HepG2 (cell line): ENCODE measurements at regions not wholly inside any gene's neighbourhood (a gene's known extent, or its start where the extent isn't known, plus 50 kb on each side); places are given as distances from the start of the nearest gene placed in this dataset.

Experiments used
- ATAC-seq: fragments of 200-7000 bp; cut with Tn5 transposase; 3 replicates; pipeline ENCODE4 v1.9.1; 2020; ENCODE audit warnings: mild to moderate bottlenecking, moderate library complexity
- BruUV-seq: library from RNA; stranded (reverse); fragments of 400-500 nt; replicated peaks from 2 replicates; lab custom pipeline; 2021; lab: Mats Ljungman, UMichigan
- CTCF ChIA-PET: fragments of 300-600 bp; formaldehyde crosslinking; extraction: SDS; loops from one replicate; lab custom pipeline; 2021; ENCODE audit warnings: low total read pairs, inconsistent platforms, low intra/inter-chr PET ratio; lab: Yijun Ruan, JAX
- POLR2A ChIA-PET: fragments of 350-600 bp; sonication (Branson Sonifier 250); formaldehyde crosslinking; loops from one replicate; lab custom pipeline; 2020; ENCODE audit warnings: antibody characterized with exemption, inconsistent platforms; lab: Yijun Ruan, JAX
- DNase-seq: peaks from one replicate; pipeline ENCODE4 v3.0.0-alpha.2; 2015; ENCODE audit warnings: low spot score
- FAIRE-seq: peaks from 3 replicates; lab custom pipeline; 2011; peaks lifted over from hg19 to GRCh38; lab: Jason Lieb, UNC
- H2AFZ ChIP-seq: one replicate; pipeline ENCODE4 v1.6.1; 2011; ENCODE audit warnings: low read length, inconsistent platforms
- H3K27ac ChIP-seq: fragments of 300-600 bp; 3 replicates; pipeline ENCODE4 v1.8.0; 2011; ENCODE audit warnings: mixed run types, mild to moderate bottlenecking, mixed read lengths, low read length, inconsistent platforms; ENCODE audit not compliant: insufficient read depth; ENCODE audit errors: extremely low read length
- H3K27me3 ChIP-seq, 2 experiments: fragments of 200-600 bp in 1 of 2; 2 replicates in 1 of 2; 3 replicates in 1 of 2; pipeline versions ENCODE4 v1.6.0 to v1.8.0; 2011; ENCODE audit warnings: low read length in 2 of 2, mild to moderate bottlenecking in 2 of 2, moderate library complexity in 2 of 2, inconsistent platforms in 1 of 2; ENCODE audit not compliant: insufficient read depth in 2 of 2, control insufficient read depth in 1 of 2
- H3K36me3 ChIP-seq, 2 experiments: fragments of 200-600 bp in 1 of 2; replicated peaks in 1 of 2; 2 replicates in 1 of 2; 3 replicates in 1 of 2; pipeline versions ENCODE4 v1.5.1 to v1.8.0; 2011; ENCODE audit warnings: low read length in 2 of 2, inconsistent platforms in 1 of 2; ENCODE audit not compliant: insufficient read depth in 2 of 2, control insufficient read depth in 1 of 2
- H3K4me1 ChIP-seq: 2 replicates; pipeline ENCODE4 v1.5.1; 2012; ENCODE audit warnings: low read length, inconsistent platforms; ENCODE audit not compliant: insufficient read depth
- H3K4me2 ChIP-seq: 2 replicates; pipeline ENCODE4 v1.6.0; 2011; ENCODE audit warnings: low read depth, low read length, inconsistent platforms
- H3K4me3 ChIP-seq, 3 experiments: fragments of 200-600 bp in 1 of 3; sonication (generic), shearing (Covaris generic) in 1 of 3; replicated peaks in 1 of 3; 2 replicates each; pipeline ENCODE4 v1.5.1; 2011 to 2016; ENCODE audit warnings: low read length in 3 of 3, inconsistent platforms in 2 of 3, low read depth in 2 of 3, mild to moderate bottlenecking in 2 of 3, control low read depth in 1 of 3, mixed read lengths in 1 of 3; ENCODE audit not compliant: insufficient read depth in 1 of 3
- H3K79me2 ChIP-seq: one replicate; pipeline ENCODE4 v1.6.1; 2011; ENCODE audit warnings: low read length, inconsistent platforms; ENCODE audit not compliant: insufficient read depth
- H3K9ac ChIP-seq: 2 replicates; pipeline ENCODE4 v1.6.0; 2011; ENCODE audit warnings: mild to moderate bottlenecking, low read depth, low read length, inconsistent platforms; ENCODE audit not compliant: insufficient read depth
- H3K9me3 ChIP-seq: 2 replicates; pipeline ENCODE4 v1.5.1; 2012; ENCODE audit warnings: mild to moderate bottlenecking, low read length
- H4K20me1 ChIP-seq: 2 replicates; pipeline ENCODE4 v1.6.0; 2011; ENCODE audit warnings: inconsistent platforms, mild to moderate bottlenecking, low read length, moderate library complexity; ENCODE audit not compliant: insufficient read depth
- CBX1 ChIP-seq: IDR thresholded peaks from one replicate; pipeline ENCODE4 v1.6.1; 2016; ENCODE audit warnings: antibody characterized with exemption, low read depth
- CEBPB ChIP-seq: IDR thresholded peaks from 2 replicates; pipeline ENCODE4 v1.6.1; 2011; ENCODE audit warnings: low read depth, low read length, improper control_type of control experiment, borderline replicate concordance
- GTF2F1 ChIP-seq: fragments of 150-350 bp; IDR thresholded peaks from 2 replicates; pipeline ENCODE4 v1.6.1; 2014; ENCODE audit warnings: low read length
- NCOA2 ChIP-seq: sonication (generic); formaldehyde crosslinking; IDR thresholded peaks from 2 replicates; pipeline ENCODE4 v1.8.0; 2022; ENCODE audit warnings: inconsistent platforms
- RBAK ChIP-seq: sonication (generic); formaldehyde crosslinking; IDR thresholded peaks from 2 replicates; pipeline ENCODE4 v1.5.1; 2020; ENCODE audit warnings: mild to moderate bottlenecking, missing genetic modification reagents
- ZNF160 ChIP-seq: sonication (generic); formaldehyde crosslinking; IDR thresholded peaks from 2 replicates; pipeline ENCODE4 v1.8.0; 2022; ENCODE audit warnings: mild to moderate bottlenecking, inconsistent platforms, missing genetic modification reagents
- ZSCAN9 ChIP-seq: IDR thresholded peaks from 2 replicates; pipeline ENCODE4 v1.6.1; 2016; ENCODE audit warnings: borderline replicate concordance
- WGBS: methylation state at CpG from one replicate; pipeline ENCODE4 v1.1.6; 2017; ENCODE audit warnings: low lambda C conversion rate; 5-methylcytosine and 5-hydroxymethylcytosine counted together
- in situ Hi-C: cut with HindIII; loops from 2 replicates; pipeline ENCODE4 v1.10.0; 2017; ENCODE audit warnings: low pct_unique_long_range_greater_than_20kb; ENCODE audit not compliant: extremely low pct_ligation_motif_present
- intact Hi-C: fragments of 100-400 bp; cut with micrococcal nuclease; formaldehyde crosslinking; loops from one replicate; pipeline ENCODE4 v1.10.0; 2022; ENCODE audit not compliant: unreplicated experiment
- TF ChIP-seq, protein P1 (sequence below): sonication (generic); formaldehyde crosslinking; IDR thresholded peaks from 2 replicates; pipeline ENCODE4 v1.4.0; 2020; ENCODE audit warnings: missing genetic modification reagents, borderline replicate concordance
- TF ChIP-seq, protein P2 (sequence below): sonication (generic); formaldehyde crosslinking; IDR thresholded peaks from 2 replicates; pipeline ENCODE4 v1.4.0; 2020; ENCODE audit warnings: mild to moderate bottlenecking, missing genetic modification reagents
- TF ChIP-seq, protein P3 (sequence below): sonication (generic); IDR thresholded peaks from 2 replicates; pipeline ENCODE4 v1.6.1; 2016; ENCODE audit warnings: low read depth, borderline replicate concordance
- TF ChIP-seq, protein P4 (sequence below): sonication (generic); formaldehyde crosslinking; IDR thresholded peaks from 2 replicates; pipeline ENCODE4 v1.5.1; 2020; ENCODE audit warnings: mild to moderate bottlenecking, moderate library complexity, missing genetic modification reagents
- TF ChIP-seq, protein P5 (sequence below), 2 experiments: fragments of 450-650 bp in 1 of 2; sonication (generic) in 1 of 2; formaldehyde crosslinking; IDR thresholded peaks; 2 replicates each; pipeline versions ENCODE4 v1.5.0 to v1.8.0; 2020 to 2022; ENCODE audit warnings: mild to moderate bottlenecking in 1 of 2, missing genetic modification reagents in 1 of 2

DNA sequence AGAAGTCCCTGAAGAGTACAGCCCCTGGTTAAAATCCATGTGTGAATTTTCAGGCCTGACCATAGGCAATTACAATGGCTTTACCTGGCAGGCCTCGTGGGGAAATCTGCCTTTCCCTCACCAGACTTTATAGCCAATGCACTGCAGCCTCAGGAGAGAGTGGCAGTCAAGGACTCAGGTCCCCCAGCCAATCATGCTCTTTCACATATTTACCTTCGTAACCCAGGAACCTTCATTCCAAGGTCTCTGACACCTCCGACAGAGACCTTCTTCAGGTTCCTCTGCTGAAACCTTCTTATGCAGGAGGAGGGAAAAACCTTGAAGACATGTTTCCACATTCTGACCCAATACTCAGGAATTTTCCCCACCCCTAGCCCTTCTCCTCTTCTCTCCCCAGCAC, 118.9 kb downstream of the FASLG start (continued):
- TF ChIP-seq CBX1 (no peak), ZNF160 (CRISPR knock-in tag) (no peak), RBAK (CRISPR knock-in tag) (no peak)
- TF ChIP-seq, protein P1, sequence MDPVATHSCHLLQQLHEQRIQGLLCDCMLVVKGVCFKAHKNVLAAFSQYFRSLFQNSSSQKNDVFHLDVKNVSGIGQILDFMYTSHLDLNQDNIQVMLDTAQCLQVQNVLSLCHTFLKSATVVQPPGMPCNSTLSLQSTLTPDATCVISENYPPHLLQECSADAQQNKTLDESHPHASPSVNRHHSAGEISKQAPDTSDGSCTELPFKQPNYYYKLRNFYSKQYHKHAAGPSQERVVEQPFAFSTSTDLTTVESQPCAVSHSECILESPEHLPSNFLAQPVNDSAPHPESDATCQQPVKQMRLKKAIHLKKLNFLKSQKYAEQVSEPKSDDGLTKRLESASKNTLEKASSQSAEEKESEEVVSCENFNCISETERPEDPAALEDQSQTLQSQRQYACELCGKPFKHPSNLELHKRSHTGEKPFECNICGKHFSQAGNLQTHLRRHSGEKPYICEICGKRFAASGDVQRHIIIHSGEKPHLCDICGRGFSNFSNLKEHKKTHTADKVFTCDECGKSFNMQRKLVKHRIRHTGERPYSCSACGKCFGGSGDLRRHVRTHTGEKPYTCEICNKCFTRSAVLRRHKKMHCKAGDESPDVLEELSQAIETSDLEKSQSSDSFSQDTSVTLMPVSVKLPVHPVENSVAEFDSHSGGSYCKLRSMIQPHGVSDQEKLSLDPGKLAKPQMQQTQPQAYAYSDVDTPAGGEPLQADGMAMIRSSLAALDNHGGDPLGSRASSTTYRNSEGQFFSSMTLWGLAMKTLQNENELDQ (CRISPR knock-in tag): no peak
- TF ChIP-seq, protein P2, sequence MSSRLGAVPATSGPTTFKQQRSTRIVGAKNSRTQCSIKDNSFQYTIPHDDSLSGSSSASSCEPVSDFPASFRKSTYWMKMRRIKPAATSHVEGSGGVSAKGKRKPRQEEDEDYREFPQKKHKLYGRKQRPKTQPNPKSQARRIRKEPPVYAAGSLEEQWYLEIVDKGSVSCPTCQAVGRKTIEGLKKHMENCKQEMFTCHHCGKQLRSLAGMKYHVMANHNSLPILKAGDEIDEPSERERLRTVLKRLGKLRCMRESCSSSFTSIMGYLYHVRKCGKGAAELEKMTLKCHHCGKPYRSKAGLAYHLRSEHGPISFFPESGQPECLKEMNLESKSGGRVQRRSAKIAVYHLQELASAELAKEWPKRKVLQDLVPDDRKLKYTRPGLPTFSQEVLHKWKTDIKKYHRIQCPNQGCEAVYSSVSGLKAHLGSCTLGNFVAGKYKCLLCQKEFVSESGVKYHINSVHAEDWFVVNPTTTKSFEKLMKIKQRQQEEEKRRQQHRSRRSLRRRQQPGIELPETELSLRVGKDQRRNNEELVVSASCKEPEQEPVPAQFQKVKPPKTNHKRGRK (CRISPR knock-in tag): no peak

DNA sequence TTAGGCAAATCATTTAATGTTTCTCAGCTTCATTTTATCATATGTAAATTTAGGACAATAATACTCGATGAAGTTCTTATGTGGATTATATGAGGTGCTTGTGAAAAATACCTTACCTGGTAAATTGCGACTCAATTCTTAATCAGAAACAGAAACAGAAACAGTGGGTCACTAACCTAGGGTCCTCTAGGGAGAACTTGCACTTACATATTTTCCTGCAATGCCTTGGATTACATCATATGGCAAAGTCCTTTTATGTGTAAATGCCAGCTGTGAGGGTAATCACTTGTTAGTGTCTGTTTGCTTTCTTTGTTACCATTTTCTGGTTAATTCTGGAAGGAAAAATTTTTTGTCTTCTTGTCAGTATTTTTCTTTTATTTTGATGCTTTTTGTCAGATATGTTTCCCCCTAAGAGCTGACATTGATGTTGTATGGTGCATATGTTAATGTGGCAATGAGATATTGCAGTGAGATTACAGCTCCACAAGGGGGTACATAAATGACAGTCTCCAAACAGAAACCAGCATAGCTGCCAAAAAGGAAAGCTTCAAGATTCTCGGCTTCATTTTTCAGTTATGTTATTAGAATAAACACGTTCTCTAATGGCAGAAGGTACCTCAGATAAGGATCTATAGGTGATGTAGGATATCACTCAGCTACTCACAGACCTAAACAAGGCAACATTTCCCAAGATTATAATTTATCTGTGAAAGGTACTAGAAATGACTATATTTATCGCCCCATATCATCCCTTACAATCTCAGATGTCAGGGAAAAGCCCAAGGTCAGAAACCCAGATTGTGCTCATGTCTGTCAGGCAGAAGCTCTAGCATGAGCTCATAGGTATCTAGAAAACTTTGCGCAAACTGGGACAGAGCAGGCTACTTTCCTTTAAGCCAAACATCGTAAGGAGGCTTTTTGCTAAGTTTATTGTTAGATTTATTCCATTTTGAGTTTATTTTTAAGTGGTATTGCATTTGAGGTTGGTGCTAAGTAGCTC, 119.9 kb downstream of the FASLG start:
- no peak for DNase-seq
- CTCF ChIA-PET: no interaction called here
- 23% methylated on average over 7 of the region's 7 CpGs for WGBS

More for the DNA sequence above, 119.9 kb downstream of the FASLG start:
- Histone ChIP-seq H3K4me2 (no peak overlapping the region), H2AFZ (no peak overlapping the region), H3K27ac (no peak overlapping the region), H3K4me3 (no peak overlapping the region), H3K4me1 (0 out of 2 replicates have a peak, but pooled peaks cover 6% of the 10 kb centered on the region), H3K27me3 (no peaks in the 10 kb centered on the region; a peak in 1 of 5 replicates), H4K20me1 (no peaks in the 10 kb centered on the region), H3K79me2 (no peaks in the 10 kb centered on the region), H3K36me3 (no peaks in the 10 kb centered on the region), H3K9me3 (no peaks in the 10 kb centered on the region), H3K9ac (no peak overlapping the region)
- in situ Hi-C loops: no loop called here
- no peak for FAIRE-seq
- TF ChIP-seq, protein P3, sequence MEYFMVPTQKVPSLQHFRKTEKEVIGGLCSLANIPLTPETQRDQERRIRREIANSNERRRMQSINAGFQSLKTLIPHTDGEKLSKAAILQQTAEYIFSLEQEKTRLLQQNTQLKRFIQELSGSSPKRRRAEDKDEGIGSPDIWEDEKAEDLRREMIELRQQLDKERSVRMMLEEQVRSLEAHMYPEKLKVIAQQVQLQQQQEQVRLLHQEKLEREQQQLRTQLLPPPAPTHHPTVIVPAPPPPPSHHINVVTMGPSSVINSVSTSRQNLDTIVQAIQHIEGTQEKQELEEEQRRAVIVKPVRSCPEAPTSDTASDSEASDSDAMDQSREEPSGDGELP: 0 out of 2 replicates have a peak, but pooled peaks have one; percentile 7
- TF ChIP-seq, protein P4, sequence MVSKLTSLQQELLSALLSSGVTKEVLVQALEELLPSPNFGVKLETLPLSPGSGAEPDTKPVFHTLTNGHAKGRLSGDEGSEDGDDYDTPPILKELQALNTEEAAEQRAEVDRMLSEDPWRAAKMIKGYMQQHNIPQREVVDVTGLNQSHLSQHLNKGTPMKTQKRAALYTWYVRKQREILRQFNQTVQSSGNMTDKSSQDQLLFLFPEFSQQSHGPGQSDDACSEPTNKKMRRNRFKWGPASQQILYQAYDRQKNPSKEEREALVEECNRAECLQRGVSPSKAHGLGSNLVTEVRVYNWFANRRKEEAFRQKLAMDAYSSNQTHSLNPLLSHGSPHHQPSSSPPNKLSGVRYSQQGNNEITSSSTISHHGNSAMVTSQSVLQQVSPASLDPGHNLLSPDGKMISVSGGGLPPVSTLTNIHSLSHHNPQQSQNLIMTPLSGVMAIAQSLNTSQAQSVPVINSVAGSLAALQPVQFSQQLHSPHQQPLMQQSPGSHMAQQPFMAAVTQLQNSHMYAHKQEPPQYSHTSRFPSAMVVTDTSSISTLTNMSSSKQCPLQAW (CRISPR knock-in tag): no peak
- TF ChIP-seq GTF2F1 (no peak), NCOA2 (CRISPR knock-in tag) (no peak), ZSCAN9 (CRISPR knock-in tag) (no peak), CEBPB (0 out of 2 replicates have a peak, but pooled peaks have one; percentile 11)
- TF ChIP-seq, protein P5, sequence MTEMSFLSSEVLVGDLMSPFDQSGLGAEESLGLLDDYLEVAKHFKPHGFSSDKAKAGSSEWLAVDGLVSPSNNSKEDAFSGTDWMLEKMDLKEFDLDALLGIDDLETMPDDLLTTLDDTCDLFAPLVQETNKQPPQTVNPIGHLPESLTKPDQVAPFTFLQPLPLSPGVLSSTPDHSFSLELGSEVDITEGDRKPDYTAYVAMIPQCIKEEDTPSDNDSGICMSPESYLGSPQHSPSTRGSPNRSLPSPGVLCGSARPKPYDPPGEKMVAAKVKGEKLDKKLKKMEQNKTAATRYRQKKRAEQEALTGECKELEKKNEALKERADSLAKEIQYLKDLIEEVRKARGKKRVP (CRISPR knock-in tag; IDR thresholded peaks at IDR 0.05): peak in 1 of 2 experiments; percentile 30; a peak in 1 of 4 replicates
- POLR2A ChIA-PET: no interaction called here
- intact Hi-C loops: no loop called here
- no peak for ATAC-seq
- no TSS peak for BruUV-seq
